OCI-LY1 (cell line): ENCODE measurements at regions not wholly inside any gene's neighbourhood (a gene's known extent, or its start where the extent isn't known, plus 50 kb on each side); places are given as distances from the start of the nearest gene placed in this dataset.

Experiments
- H2AFZ ChIP-seq: fragments of 200-600 bp; sonication (generic), shearing (Covaris generic); 2 replicates; pipeline ENCODE4 v1.6.0; 2014; ENCODE audit warnings: antibody characterized with exemption, mild to moderate bottlenecking, low read length
- H3F3A ChIP-seq: fragments of 200-600 bp; sonication (generic), shearing (Covaris generic); 2 replicates; pipeline ENCODE4 v1.6.0; 2014; ENCODE audit warnings: mild to moderate bottlenecking, antibody characterized with exemption, low read length, moderate library complexity; ENCODE audit not compliant: insufficient read depth
- H3K27ac ChIP-seq: fragments of 200-600 bp; sonication (generic); 2 replicates; pipeline ENCODE4 v1.5.1; 2014; ENCODE audit warnings: low read length, mixed run types, mild to moderate bottlenecking, low read depth; ENCODE audit not compliant: poor library complexity, severe bottlenecking
- H3K27me3 ChIP-seq: fragments of 200-600 bp; sonication (generic); 2 replicates; pipeline ENCODE4 v1.6.0; 2014; ENCODE audit warnings: antibody characterized with exemption, mild to moderate bottlenecking, low read length, moderate library complexity; ENCODE audit not compliant: insufficient read depth
- H3K36me3 ChIP-seq: fragments of 200-600 bp; sonication (generic); 2 replicates; pipeline ENCODE4 v1.6.1; 2014; ENCODE audit warnings: mild to moderate bottlenecking, antibody characterized with exemption, low read length, moderate library complexity, mixed read lengths; ENCODE audit not compliant: insufficient read depth
- H3K4me1 ChIP-seq: fragments of 200-600 bp; sonication (generic); 2 replicates; pipeline ENCODE4 v1.5.1; 2014; ENCODE audit warnings: mild to moderate bottlenecking, low read length, moderate library complexity; ENCODE audit not compliant: insufficient read depth, severe bottlenecking
- H3K4me2 ChIP-seq: fragments of 200-600 bp; sonication (generic), shearing (Covaris generic); 2 replicates; pipeline ENCODE4 v1.6.1; 2014; ENCODE audit warnings: low read length
- H3K4me3 ChIP-seq: fragments of 200-600 bp; sonication (generic); 2 replicates; pipeline ENCODE4 v1.5.1; 2014; ENCODE audit warnings: low read length, low read depth, mild to moderate bottlenecking, mixed read lengths; ENCODE audit not compliant: poor library complexity, severe bottlenecking
- H3K79me2 ChIP-seq: fragments of 200-600 bp; shearing (Covaris generic); 2 replicates; pipeline ENCODE4 v1.6.1; 2016; ENCODE audit warnings: mixed run types, low read length, mixed read lengths; ENCODE audit not compliant: insufficient read depth
- H3K9ac ChIP-seq: fragments of 200-600 bp; sonication (generic), shearing (Covaris generic); 2 replicates; pipeline ENCODE4 v1.6.1; 2014; ENCODE audit warnings: mild to moderate bottlenecking, low read length, mixed read lengths
- H3K9me2 ChIP-seq: fragments of 200-600 bp; sonication (generic), shearing (Covaris generic); 2 replicates; pipeline ENCODE4 v1.6.1; 2014; ENCODE audit warnings: low read depth, mild to moderate bottlenecking, low read length, mixed read lengths
- H3K9me3 ChIP-seq: fragments of 200-600 bp; shearing (Covaris generic); 2 replicates; pipeline ENCODE4 v1.6.1; 2014; ENCODE audit warnings: low read length, mixed read lengths
- H4K20me1 ChIP-seq: fragments of 200-600 bp; sonication (generic), shearing (Covaris generic); 2 replicates; pipeline ENCODE4 v1.6.0; 2016; ENCODE audit warnings: mild to moderate bottlenecking, low read length; ENCODE audit not compliant: insufficient read depth
- EZH2 ChIP-seq: fragments of 200-600 bp; sonication (generic), shearing (Covaris generic); IDR thresholded peaks from 2 replicates; pipeline ENCODE4 v1.8.0; 2017; ENCODE audit warnings: borderline replicate concordance, mixed run types, mild to moderate bottlenecking, antibody characterized with exemption, low read length, moderate library complexity, mixed read lengths
- TF ChIP-seq, protein P1 (sequence below): fragments of 200-600 bp; sonication (generic), shearing (Covaris generic); IDR thresholded peaks from 2 replicates; pipeline ENCODE4 v1.5.1; 2017; ENCODE audit warnings: mild to moderate bottlenecking, antibody characterized with exemption, low read length, moderate library complexity, mixed read lengths

DNA sequence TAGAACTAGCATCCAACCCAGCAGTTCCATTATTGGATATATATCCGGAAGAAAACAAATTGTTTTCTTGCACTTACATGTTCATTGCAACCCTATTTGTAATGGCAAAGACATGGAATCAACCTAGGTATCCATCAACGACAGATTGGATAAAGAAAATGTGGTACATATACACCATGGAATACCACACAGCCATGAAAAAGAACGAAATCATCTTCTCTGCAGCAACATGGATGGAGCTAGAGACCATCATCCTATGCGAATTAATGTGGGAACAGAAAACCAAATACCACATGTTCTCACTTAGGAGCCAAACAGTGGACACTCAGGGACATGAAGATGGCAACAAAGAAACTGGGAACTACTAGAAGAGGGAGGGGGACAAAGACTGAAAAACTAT, 352.7 kb downstream of the CDH2 start:
- no peaks in the 10 kb centered on the region for H3K79me2 ChIP-seq
- no peaks in the 10 kb centered on the region; the same call in 1 of the 2 replicates for H3K9me3 ChIP-seq
- H2AFZ ChIP-seq: no peak overlapping the region
- TF ChIP-seq EZH2: no peak
- TF ChIP-seq, protein P1, sequence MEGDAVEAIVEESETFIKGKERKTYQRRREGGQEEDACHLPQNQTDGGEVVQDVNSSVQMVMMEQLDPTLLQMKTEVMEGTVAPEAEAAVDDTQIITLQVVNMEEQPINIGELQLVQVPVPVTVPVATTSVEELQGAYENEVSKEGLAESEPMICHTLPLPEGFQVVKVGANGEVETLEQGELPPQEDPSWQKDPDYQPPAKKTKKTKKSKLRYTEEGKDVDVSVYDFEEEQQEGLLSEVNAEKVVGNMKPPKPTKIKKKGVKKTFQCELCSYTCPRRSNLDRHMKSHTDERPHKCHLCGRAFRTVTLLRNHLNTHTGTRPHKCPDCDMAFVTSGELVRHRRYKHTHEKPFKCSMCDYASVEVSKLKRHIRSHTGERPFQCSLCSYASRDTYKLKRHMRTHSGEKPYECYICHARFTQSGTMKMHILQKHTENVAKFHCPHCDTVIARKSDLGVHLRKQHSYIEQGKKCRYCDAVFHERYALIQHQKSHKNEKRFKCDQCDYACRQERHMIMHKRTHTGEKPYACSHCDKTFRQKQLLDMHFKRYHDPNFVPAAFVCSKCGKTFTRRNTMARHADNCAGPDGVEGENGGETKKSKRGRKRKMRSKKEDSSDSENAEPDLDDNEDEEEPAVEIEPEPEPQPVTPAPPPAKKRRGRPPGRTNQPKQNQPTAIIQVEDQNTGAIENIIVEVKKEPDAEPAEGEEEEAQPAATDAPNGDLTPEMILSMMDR: no peak
- H3K9ac ChIP-seq: no peak overlapping the region
- H3K27me3 ChIP-seq: no peaks in the 10 kb centered on the region
- no peaks in the 10 kb centered on the region for H3K36me3 ChIP-seq
- no peaks in the 10 kb centered on the region for H3K4me1 ChIP-seq
- no peak overlapping the region for H3K4me2 ChIP-seq
- H4K20me1 ChIP-seq: no peaks in the 10 kb centered on the region
- H3K9me2 ChIP-seq: no peaks in the 10 kb centered on the region
- no peaks in the 10 kb centered on the region for H3F3A ChIP-seq
- no peak overlapping the region for H3K4me3 ChIP-seq
- H3K27ac ChIP-seq: no peak overlapping the region

DNA sequence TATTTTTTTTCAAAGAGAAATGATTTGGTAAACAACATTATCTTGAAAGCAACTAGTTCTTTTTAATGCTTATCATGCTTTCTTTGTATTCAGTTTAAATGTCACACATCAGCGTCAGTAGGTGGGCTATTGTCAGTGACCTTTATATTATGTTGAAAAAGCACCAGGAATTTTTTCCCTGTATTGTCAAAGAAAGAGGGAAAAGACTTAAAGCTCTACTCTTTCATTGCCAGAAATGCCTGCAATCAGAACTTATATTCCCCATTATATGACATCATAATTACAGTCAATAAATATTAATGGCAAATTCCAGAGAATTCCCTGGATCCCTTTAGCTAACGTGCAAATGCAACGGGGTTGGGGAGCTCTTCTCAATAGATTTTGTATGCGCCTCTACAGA, 353.9 kb downstream of the CDH2 start:
- H3K27ac ChIP-seq: no peak overlapping the region
- no peaks in the 10 kb centered on the region for H3K79me2 ChIP-seq
- no peaks in the 10 kb centered on the region; the same call in 1 of the 2 replicates for H3K9me3 ChIP-seq
- no peaks in the 10 kb centered on the region for H3K9me2 ChIP-seq
- no peak overlapping the region for H3K4me2 ChIP-seq
- no peaks in the 10 kb centered on the region for H3K4me1 ChIP-seq
- H3K9ac ChIP-seq: no peak overlapping the region
- no peaks in the 10 kb centered on the region for H3K36me3 ChIP-seq
- TF ChIP-seq, protein P1: no peak
- TF ChIP-seq EZH2: no peak
- no peaks in the 10 kb centered on the region for H4K20me1 ChIP-seq
- H2AFZ ChIP-seq: no peak overlapping the region
- H3K4me3 ChIP-seq: no peak overlapping the region
- no peaks in the 10 kb centered on the region for H3F3A ChIP-seq
- H3K27me3 ChIP-seq: no peaks in the 10 kb centered on the region

DNA sequence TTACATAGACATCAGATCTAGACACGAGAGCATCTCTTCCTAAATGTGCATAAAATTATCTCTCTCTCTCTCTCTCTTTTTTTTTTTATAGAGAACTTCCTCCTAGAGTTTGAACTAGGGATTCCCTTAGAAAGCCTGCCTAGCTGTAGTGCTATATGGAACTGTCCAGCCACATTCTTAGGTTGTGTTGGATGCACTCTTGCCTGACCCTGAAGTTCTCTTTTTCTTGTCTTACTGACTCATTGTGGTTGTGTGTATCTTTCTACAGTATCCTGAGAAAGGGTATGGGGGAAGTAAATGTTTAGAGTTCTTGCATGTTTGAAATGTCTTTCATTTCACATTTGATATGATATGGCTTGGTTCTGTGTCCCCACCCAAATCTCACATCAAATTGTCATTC, 368.2 kb downstream of the CDH2 start:
- H3K4me3 ChIP-seq: no peak overlapping the region
- no peaks in the 10 kb centered on the region for H3K27me3 ChIP-seq
- no peak overlapping the region for H3K9ac ChIP-seq
- no peaks in the 10 kb centered on the region for H3K9me2 ChIP-seq
- TF ChIP-seq, protein P1: no peak
- no peak for TF ChIP-seq EZH2
- no peak overlapping the region for H3K27ac ChIP-seq
- H3K4me1 ChIP-seq: no peaks in the 10 kb centered on the region
- H3K4me2 ChIP-seq: no peak overlapping the region
- H3K79me2 ChIP-seq: no peaks in the 10 kb centered on the region
- H3K9me3 ChIP-seq: no peaks in the 10 kb centered on the region
- H2AFZ ChIP-seq: no peak overlapping the region
- H3F3A ChIP-seq: no peaks in the 10 kb centered on the region
- no peaks in the 10 kb centered on the region for H4K20me1 ChIP-seq
- H3K36me3 ChIP-seq: no peaks in the 10 kb centered on the region
